MM.1S (cell line): ENCODE measurements at regions not wholly inside any gene's neighbourhood (a gene's known extent, or its start where the extent isn't known, plus 50 kb on each side); places are given as distances from the start of the nearest gene placed in this dataset.

Experiments
- DNase-seq: peaks from one replicate; pipeline ENCODE4 v3.0.0-alpha.2; 2015
- H2AFZ ChIP-seq: fragments of 300-600 bp; sonication (generic); 2 replicates; pipeline ENCODE4 v1.6.0; 2016; ENCODE audit warnings: antibody characterized with exemption, low read length
- H3F3A ChIP-seq: fragments of 300-600 bp; sonication (generic); 2 replicates; pipeline ENCODE4 v1.6.1; 2016; ENCODE audit warnings: mild to moderate bottlenecking, antibody characterized with exemption, low read length, moderate library complexity, mixed read lengths; ENCODE audit not compliant: insufficient read depth
- H3K27ac ChIP-seq: fragments of 300-600 bp; sonication (generic); 2 replicates; pipeline ENCODE4 v1.5.1; 2016; ENCODE audit warnings: mild to moderate bottlenecking, low read length
- H3K27me3 ChIP-seq: fragments of 300-600 bp; sonication (generic); replicated peaks from 2 replicates; pipeline ENCODE4 v1.6.0; 2016; ENCODE audit warnings: low read length; ENCODE audit not compliant: insufficient read depth
- H3K36me3 ChIP-seq: fragments of 300-600 bp; sonication (generic); replicated peaks from 2 replicates; pipeline ENCODE4 v1.6.1; 2016; ENCODE audit warnings: mild to moderate bottlenecking, low read length, mixed read lengths; ENCODE audit not compliant: insufficient read depth
- H3K4me1 ChIP-seq: fragments of 300-600 bp; sonication (generic); 2 replicates; pipeline ENCODE4 v1.6.1; 2016; ENCODE audit warnings: low read length, mixed read lengths
- H3K4me2 ChIP-seq: fragments of 300-600 bp; sonication (generic); 2 replicates; pipeline ENCODE4 v1.6.0; 2016; ENCODE audit warnings: low read depth, low read length
- H3K4me3 ChIP-seq: fragments of 300-600 bp; sonication (generic); 2 replicates; pipeline ENCODE4 v1.5.1; 2016; ENCODE audit warnings: low read length, mixed read lengths
- H3K79me2 ChIP-seq: fragments of 300-600 bp; sonication (generic); 2 replicates; pipeline ENCODE4 v1.6.1; 2016; ENCODE audit warnings: mixed run types, low read length, mixed read lengths
- H3K9ac ChIP-seq: fragments of 300-600 bp; sonication (generic); 2 replicates; pipeline ENCODE4 v1.6.1; 2016; ENCODE audit warnings: low read length, mixed read lengths
- H3K9me2 ChIP-seq: fragments of 300-600 bp; sonication (generic); replicated peaks from 2 replicates; pipeline ENCODE4 v1.6.1; 2016; ENCODE audit warnings: mild to moderate bottlenecking, low read length, mixed read lengths; ENCODE audit not compliant: insufficient read depth
- H3K9me3 ChIP-seq: fragments of 300-600 bp; sonication (generic); replicated peaks from 2 replicates; pipeline ENCODE4 v1.6.1; 2016; ENCODE audit warnings: mild to moderate bottlenecking, low read length, mixed read lengths; ENCODE audit not compliant: insufficient read depth
- H4K20me1 ChIP-seq: fragments of 300-600 bp; sonication (generic); 2 replicates; pipeline ENCODE4 v1.6.1; 2016; ENCODE audit warnings: mild to moderate bottlenecking, low read length, moderate library complexity, mixed read lengths; ENCODE audit not compliant: insufficient read depth
- CTCF ChIP-seq: fragments of 300-600 bp; sonication (generic); IDR thresholded peaks from 2 replicates; pipeline ENCODE4 v1.5.1; 2016; ENCODE audit warnings: antibody characterized with exemption, low read length, mixed read lengths
- EZH2 ChIP-seq: fragments of 300-600 bp; sonication (generic); optimal IDR thresholded peaks from 2 replicates; pipeline ENCODE3; 2017; ENCODE audit warnings: low read depth, mild to moderate bottlenecking, antibody characterized with exemption, low read length, mixed read lengths
- EZH2phosphoT487 ChIP-seq: fragments of 300-600 bp; sonication (generic); IDR thresholded peaks from 2 replicates; pipeline ENCODE4 v1.6.1; 2018; ENCODE audit warnings: antibody characterized with exemption, low read length

- Histone ChIP-seq H3K9ac (no peak overlapping the region), H3K9me3 (no peaks in the 10 kb centered on the region), H2AFZ (no peak overlapping the region), H3K79me2 (no peaks in the 10 kb centered on the region), H3K4me2 (no peak overlapping the region), H3K4me3 (no peak overlapping the region), H3K4me1 (no peaks in the 10 kb centered on the region), H3K27ac (no peak overlapping the region), H3F3A (no peaks in the 10 kb centered on the region), H3K9me2 (no peaks in the 10 kb centered on the region), H3K36me3 (no peaks in the 10 kb centered on the region), H4K20me1 (no peaks in the 10 kb centered on the region), H3K27me3 (no peaks in the 10 kb centered on the region)
- no peak for TF ChIP-seq EZH2phosphoT487
- TF ChIP-seq EZH2: no peak
- TF ChIP-seq CTCF: no peak
- DNase-seq: no peak
Observed at GRCh38 chr21:17351766-17352165, 161.1 kb upstream of the CXADR start.

- Histone ChIP-seq H3K9me2 (no peaks in the 10 kb centered on the region), H3K9me3 (no peaks in the 10 kb centered on the region), H3K9ac (no peak overlapping the region), H2AFZ (no peak overlapping the region), H3K79me2 (no peaks in the 10 kb centered on the region), H3K4me2 (no peak overlapping the region), H3K27ac (no peak overlapping the region), H3K4me1 (no peaks in the 10 kb centered on the region), H3K36me3 (no peaks in the 10 kb centered on the region), H4K20me1 (no peaks in the 10 kb centered on the region), H3K27me3 (no peaks in the 10 kb centered on the region), H3F3A (no peaks in the 10 kb centered on the region), H3K4me3 (no peak overlapping the region)
- DNase-seq: no peak
- TF ChIP-seq CTCF: no peak
- no peak for TF ChIP-seq EZH2phosphoT487
- TF ChIP-seq EZH2: no peak
Observed at GRCh38 chr21:17352996-17353655, 159.7 kb upstream of the CXADR start.

GRCh38 chr21:17359781-17360180, 153.1 kb upstream of the CXADR start:
- no peak for DNase-seq
- Histone ChIP-seq H3F3A (no peaks in the 10 kb centered on the region), H3K36me3 (no peaks in the 10 kb centered on the region), H3K9me2 (no peaks in the 10 kb centered on the region), H3K4me1 (no peaks in the 10 kb centered on the region), H4K20me1 (no peaks in the 10 kb centered on the region), H3K79me2 (no peaks in the 10 kb centered on the region), H2AFZ (no peak overlapping the region), H3K9ac (no peak overlapping the region), H3K27ac (no peak overlapping the region), H3K4me3 (no peak overlapping the region), H3K27me3 (no peaks in the 10 kb centered on the region), H3K9me3 (no peaks in the 10 kb centered on the region), H3K4me2 (no peak overlapping the region)
- no peak for TF ChIP-seq CTCF
- TF ChIP-seq EZH2: no peak
- TF ChIP-seq EZH2phosphoT487: no peak
